H54 (cell line): ENCODE measurements at regions not wholly inside any gene's neighbourhood (a gene's known extent, or its start where the extent isn't known, plus 50 kb on each side); places are given as distances from the start of the nearest gene placed in this dataset.

ENCODE experiments used
- DNase-seq: peaks from one replicate; pipeline ENCODE4 v3.0.0; 2011; ENCODE audit warnings: low spot score, mixed read lengths; ENCODE audit not compliant: insufficient read length
- FAIRE-seq: peaks from 3 replicates; lab custom pipeline; 2011; peaks lifted over from hg19 to GRCh38; lab: Jason Lieb, UNC
- POLR2A ChIP-seq: IDR thresholded peaks from 2 replicates; pipeline ENCODE4 v1.6.1; 2011; ENCODE audit warnings: low read depth, mild to moderate bottlenecking, low read length

- no peak for FAIRE-seq
- TF ChIP-seq POLR2A, result no peak
- DNase-seq, result no peak
Observed at GRCh38 chr1:56291374-56291919, 287.9 kb downstream of the PLPP3 start.

- no peak for FAIRE-seq
- no peak for TF ChIP-seq POLR2A
- no peak for DNase-seq
Observed at GRCh38 chr1:56289260-56289659, 290.1 kb downstream of the PLPP3 start.

DNA sequence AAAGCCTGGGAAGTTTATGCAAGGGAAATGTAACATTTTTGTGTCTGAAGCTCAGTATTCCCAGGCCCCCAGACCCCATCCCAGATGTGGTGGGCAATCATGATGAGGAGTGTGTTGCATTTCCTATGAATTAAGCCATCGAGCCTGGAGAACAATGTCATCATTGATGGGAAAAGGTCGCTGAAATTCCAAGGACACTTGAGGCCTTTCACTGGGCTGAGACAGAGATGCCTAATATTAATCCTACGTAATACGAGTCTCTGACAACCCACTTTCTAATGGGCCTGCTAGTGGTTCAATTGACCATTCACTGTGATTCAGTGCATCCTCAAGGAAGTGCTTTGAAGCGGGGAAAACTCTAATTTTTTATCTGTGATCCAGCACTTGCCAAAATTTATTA lies 291.6 kb downstream of the PLPP3 start:
- DNase-seq (no peak), FAIRE-seq (no peak)
- TF ChIP-seq POLR2A, result no peak

GRCh38 chr1:56286956-56287355 lies 292.4 kb downstream of the PLPP3 start:
- FAIRE-seq, result no peak
- TF ChIP-seq POLR2A, result no peak
- DNase-seq, result no peak

- TF ChIP-seq POLR2A, result no peak
- DNase-seq (no peak), FAIRE-seq (no peak)
Observed at GRCh38 chr1:56286506-56286905, 292.9 kb downstream of the PLPP3 start.

DNA sequence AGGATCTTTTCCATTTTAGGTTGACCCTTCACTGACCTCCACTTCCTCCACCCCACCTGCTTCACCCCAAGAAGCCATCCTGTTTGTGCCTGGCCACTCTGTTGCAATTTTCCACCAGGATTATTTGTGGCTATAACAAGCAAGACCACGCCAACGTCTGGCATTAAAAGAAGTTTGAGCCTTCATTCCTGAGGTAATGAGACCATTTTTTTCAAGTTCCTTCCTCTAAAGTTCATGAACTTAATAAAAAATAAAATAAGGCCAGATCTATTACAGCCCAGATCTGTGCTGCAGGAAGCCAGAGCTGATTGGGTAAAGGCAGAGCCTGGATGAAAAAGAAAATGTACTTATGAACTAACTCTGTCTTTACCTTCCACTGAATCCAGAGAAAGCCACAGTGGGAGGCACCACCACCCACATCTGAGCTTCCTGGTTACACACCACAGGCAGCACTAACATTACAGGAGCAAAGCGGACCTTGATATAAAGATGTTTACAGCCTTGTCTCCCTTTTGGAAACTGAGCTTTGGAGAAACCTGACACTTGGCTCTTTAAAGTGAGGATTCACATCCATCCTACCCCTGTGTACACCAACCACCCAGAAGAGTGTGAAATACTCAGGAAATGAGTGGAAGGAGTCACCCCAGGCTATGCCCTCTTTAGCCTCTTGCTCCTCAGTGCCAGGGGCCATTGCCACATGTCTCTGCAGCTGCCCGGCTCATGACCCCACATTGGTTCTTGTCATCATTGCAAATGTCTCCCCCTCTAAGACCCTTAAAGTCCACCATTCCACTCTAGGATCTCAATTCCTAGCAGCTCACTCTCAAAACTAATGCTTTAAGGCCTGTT lies 293.6 kb downstream of the PLPP3 start:
- DNase-seq, result no peak
- FAIRE-seq, result no peak
- no peak for TF ChIP-seq POLR2A

GRCh38 chr1:56284928-56285327 lies 294.4 kb downstream of the PLPP3 start:
- no peak for TF ChIP-seq POLR2A
- no peak for DNase-seq
- FAIRE-seq, result no peak

- TF ChIP-seq POLR2A, result no peak
- FAIRE-seq (no peak), DNase-seq (no peak)
Observed at GRCh38 chr1:56278061-56278460, 301.3 kb downstream of the PLPP3 start.

- TF ChIP-seq POLR2A, result no peak
- DNase-seq, result no peak
- FAIRE-seq, result no peak
Observed at GRCh38 chr1:56268519-56269140, 310.7 kb downstream of the PLPP3 start.

GRCh38 chr1:56267611-56268010 lies 311.8 kb downstream of the PLPP3 start:
- DNase-seq (no peak), FAIRE-seq (no peak)
- TF ChIP-seq POLR2A, result no peak

GRCh38 chr1:56266359-56266758 lies 313.0 kb downstream of the PLPP3 start:
- no peak for TF ChIP-seq POLR2A
- DNase-seq (no peak), FAIRE-seq (no peak)

GRCh38 chr1:56265216-56265615 lies 314.1 kb downstream of the PLPP3 start:
- DNase-seq (no peak), FAIRE-seq (no peak)
- no peak for TF ChIP-seq POLR2A

DNA sequence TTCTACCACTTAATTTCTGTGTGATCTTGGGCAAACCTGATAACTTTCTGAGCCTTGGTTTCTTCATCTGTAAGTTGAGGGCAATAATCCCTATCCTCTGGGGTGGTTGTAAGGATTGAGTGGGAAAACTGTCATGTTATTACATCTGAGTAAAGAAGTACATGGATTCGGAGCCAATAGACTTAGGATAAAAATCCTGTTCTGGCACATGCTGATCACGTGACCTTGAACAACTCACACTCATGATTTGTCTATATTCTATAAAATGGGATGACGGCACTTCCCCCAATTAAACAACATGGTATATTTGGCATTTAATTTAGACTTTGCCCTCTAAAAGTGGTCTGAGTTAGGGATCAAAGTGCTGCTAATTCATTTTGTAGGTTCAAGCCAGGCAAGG lies 315.5 kb downstream of the PLPP3 start:
- FAIRE-seq (no peak), DNase-seq (no peak)
- TF ChIP-seq POLR2A, result no peak

- TF ChIP-seq POLR2A, result no peak
- no peak for FAIRE-seq
- no peak for DNase-seq
Observed at GRCh38 chr1:56258371-56258770, 321.0 kb downstream of the PLPP3 start.
